Body of pancreas (tissue), 4 donors: ENCODE measurements at regions not wholly inside any gene's neighbourhood (a gene's known extent, or its start where the extent isn't known, plus 50 kb on each side); places are given as distances from the start of the nearest gene placed in this dataset.
"Not testable (repeated sequence)": the region's sequence is repeated elsewhere in the genome, so short reads cannot be mapped to it uniquely, and the experiment has no call there.

Experiments used
- ATAC-seq: fragments of 150-250 bp; one replicate; pipeline ENCODE4 v1.9.1; 2016
- DNase-seq, 4 donors: peaks; one replicate each; pipeline ENCODE4 v3.0.0-alpha.2; 2019
- H3K27ac ChIP-seq, 4 donors: fragments of 200-600 bp; sonication (generic); 1 replicate in 3 of 4; 2 replicates in 1 of 4; pipeline versions ENCODE4 v1.5.1 to v1.6.1; 2016 to 2019; ENCODE audit warnings: mild to moderate bottlenecking in 1 of 4, mixed read lengths in 1 of 4, moderate library complexity in 1 of 4
- H3K27me3 ChIP-seq, 2 donors: fragments of 200-600 bp; sonication (generic); one replicate each; pipeline ENCODE4 v1.6.0; 2016; ENCODE audit warnings: mild to moderate bottlenecking in 1 of 2
- H3K36me3 ChIP-seq, 2 donors: fragments of 200-600 bp; sonication (generic); replicated peaks in 1 of 2; 2 replicates each; pipeline ENCODE4 v1.5.1; 2016; ENCODE audit warnings: low read depth in 2 of 2; ENCODE audit not compliant: insufficient read depth in 1 of 2
- H3K4me1 ChIP-seq: fragments of 200-600 bp; sonication (generic); one replicate; pipeline ENCODE4 v1.6.0; 2016
- H3K4me3 ChIP-seq, 2 donors: fragments of 200-600 bp; sonication (generic); 1 replicate in 1 of 2; 2 replicates in 1 of 2; pipeline ENCODE4 v1.5.1; 2016 to 2019
- H3K9me3 ChIP-seq, 3 donors: fragments of 200-600 bp; sonication (generic); 1 replicate in 2 of 3; 2 replicates in 1 of 3; pipeline ENCODE4 v1.5.1; 2016
- CTCF ChIP-seq, 7 experiments: fragments of 450-650 bp in 4 of 7; fragments of 200-600 bp in 3 of 7; sonication (generic) in 3 of 7; IDR thresholded peaks; one replicate each; pipeline ENCODE4 v1.5.1; 2016 to 2019; ENCODE audit warnings: antibody characterized with exemption in 7 of 7
- POLR2A ChIP-seq, 3 donors: fragments of 450-650 bp; IDR thresholded peaks; one replicate each; pipeline ENCODE4 v1.6.1; 2016; ENCODE audit warnings: antibody characterized with exemption in 3 of 3, mild to moderate bottlenecking in 2 of 3
- WGBS, 2 donors: methylation state at CpG; one replicate each; pipeline ENCODE4 v1.1.5; 2017; 5-methylcytosine and 5-hydroxymethylcytosine counted together
- intact Hi-C: fragments of 100-400 bp; cut with DNase I; formaldehyde crosslinking; loops from one replicate; pipeline ENCODE4 v1.15.1; 2023

- no peaks in the 10 kb centered on the region for H3K36me3 ChIP-seq
- 44 to 78% methylated on average over 4 of the region's 4 CpGs for WGBS, 2 donors
- no peaks in the 10 kb centered on the region for H3K27me3 ChIP-seq
- H3K4me3 ChIP-seq, result no peak overlapping the region
- no peak overlapping the region for H3K27ac ChIP-seq
- H3K4me1 ChIP-seq, result no peaks in the 10 kb centered on the region
- TF ChIP-seq POLR2A (IDR thresholded peaks at IDR 0.05) (no peak), CTCF (IDR thresholded peaks at IDR 0.05) (no peak)
- no peak for DNase-seq
- intact Hi-C loops, result no loop called here
- no peak for ATAC-seq
- no peaks in the 10 kb centered on the region for H3K9me3 ChIP-seq
Measured at GRCh38 chrX:82711457-82711856, 796.6 kb upstream of the POU3F4 start.

- TF ChIP-seq POLR2A (IDR thresholded peaks at IDR 0.05) (no peak), CTCF (IDR thresholded peaks at IDR 0.05) (no peak)
- DNase-seq (no peak), ATAC-seq (no peak)
- Histone ChIP-seq H3K27me3 (no peaks in the 10 kb centered on the region), H3K36me3 (no peaks in the 10 kb centered on the region), H3K9me3 (no peaks in the 10 kb centered on the region), H3K27ac (no peak overlapping the region), H3K4me3 (no peak overlapping the region), H3K4me1 (no peaks in the 10 kb centered on the region)
- WGBS, 2 donors, result 21 to 59% methylated on average over 1 of the region's 1 CpG
- intact Hi-C loops, result no loop called here
Measured at GRCh38 chrX:82721891-82722290, 786.2 kb upstream of the POU3F4 start.

- TF ChIP-seq CTCF (IDR thresholded peaks at IDR 0.05), result no peak
- TF ChIP-seq POLR2A (IDR thresholded peaks at IDR 0.05), result no peak
- H3K27me3 ChIP-seq, result no peaks in the 10 kb centered on the region
- H3K4me1 ChIP-seq, result no peaks in the 10 kb centered on the region
- intact Hi-C loops, result no loop called here
- DNase-seq, result no peak
- no peak overlapping the region for H3K27ac ChIP-seq
- 15 to 21% methylated on average over 1 of the region's 1 CpG for WGBS, 2 donors
- H3K4me3 ChIP-seq, result no peak overlapping the region
- no peaks in the 10 kb centered on the region for H3K9me3 ChIP-seq
- ATAC-seq, result no peak
- H3K36me3 ChIP-seq, result no peaks in the 10 kb centered on the region
Measured at GRCh38 chrX:82723806-82724205, 784.3 kb upstream of the POU3F4 start.

- H3K36me3 ChIP-seq, H3K27me3 ChIP-seq, H3K9me3 ChIP-seq, ATAC-seq, H3K4me1 ChIP-seq, H3K4me3 ChIP-seq, intact Hi-C loops, H3K27ac ChIP-seq: not testable (repeated sequence)
- WGBS, 2 donors, result 67% methylated on average over 6 of the region's 6 CpGs; no CpG with 5 or more reads in 1 of the 2 donors
- DNase-seq, result peak in 1 of 4 donors; percentile 10
Measured at GRCh38 chrX:82727436-82727835, 780.7 kb upstream of the POU3F4 start.

GRCh38 chrX:82732861-82733260, 775.2 kb upstream of the POU3F4 start:
- no peak overlapping the region for H3K4me3 ChIP-seq
- no peak for ATAC-seq
- no peaks in the 10 kb centered on the region for H3K4me1 ChIP-seq
- no peaks in the 10 kb centered on the region for H3K27me3 ChIP-seq
- 38% methylated on average over 1 of the region's 1 CpG; no CpG with 5 or more reads in 1 of the 2 donors for WGBS, 2 donors
- no peak for DNase-seq
- H3K27ac ChIP-seq, result no peak overlapping the region
- intact Hi-C loops, result no loop called here
- H3K9me3 ChIP-seq, result no peaks in the 10 kb centered on the region
- no peak for TF ChIP-seq CTCF (IDR thresholded peaks at IDR 0.05)
- TF ChIP-seq POLR2A (IDR thresholded peaks at IDR 0.05), result no peak
- H3K36me3 ChIP-seq, result no peaks in the 10 kb centered on the region
